Activated naive CD4-positive, alpha-beta T cell treated with anti-CD3 and anti-CD28 coated beads, Interleukin-2, amount 50 U/mL, for 72 hours (primary cell): ENCODE measurements at regions not wholly inside any gene's neighbourhood (a gene's known extent, or its start where the extent isn't known, plus 50 kb on each side); places are given as distances from the start of the nearest gene placed in this dataset.

Experiments
- ATAC-seq, 2 donors: fragments of 150-1000 bp; cut with Tn5 transposase; 2 replicates each; pipeline ENCODE4 v1.10.0; 2021; ENCODE audit warnings: mild to moderate bottlenecking in 2 of 2, moderate library complexity in 2 of 2
- DNase-seq, 2 donors: peaks; one replicate each; pipeline ENCODE4 v3.0.0; 2021 to 2022; ENCODE audit warnings: low spot score in 2 of 2
- H3K27ac Mint-ChIP-seq, 2 donors: one replicate each; pipeline ENCODE4 v1.8.0; 2022; ENCODE audit warnings: mild to moderate bottlenecking in 2 of 2, mixed read lengths in 2 of 2
- H3K36me3 Mint-ChIP-seq, 2 donors: one replicate each; pipeline ENCODE4 v1.8.0; 2022; ENCODE audit warnings: mixed read lengths in 2 of 2
- H3K9me3 Mint-ChIP-seq, 2 donors: one replicate each; pipeline ENCODE4 v1.8.0; 2022; ENCODE audit warnings: mixed read lengths in 2 of 2

DNA sequence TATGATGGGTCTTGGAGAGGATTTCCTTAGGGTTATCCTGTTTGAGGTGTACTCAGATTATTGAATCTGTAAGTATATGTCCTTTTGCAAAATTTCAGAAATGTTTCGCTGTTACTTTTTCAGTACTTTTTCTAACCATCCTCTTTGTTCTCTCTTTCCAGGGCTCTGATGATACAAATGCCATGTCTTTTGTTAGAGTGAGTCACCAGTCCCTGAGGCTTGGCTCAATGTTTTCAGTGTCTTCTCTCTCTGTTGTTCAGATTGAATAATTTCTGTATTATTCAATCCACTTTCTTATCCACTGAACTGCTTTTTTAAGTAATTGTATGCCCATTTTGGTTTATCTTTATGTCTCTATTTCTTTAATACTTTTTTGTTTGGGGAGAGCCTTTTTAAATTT is 449.4 kb downstream of the TNS3 start:
- H3K36me3 Mint-ChIP-seq = no peaks in the 10 kb centered on the region
- DNase-seq = no peak
- no peak overlapping the region for H3K27ac Mint-ChIP-seq
- no peak for ATAC-seq
- peaks cover 0 to 7% of the 10 kb centered on the region in 2 donors for H3K9me3 Mint-ChIP-seq

DNA sequence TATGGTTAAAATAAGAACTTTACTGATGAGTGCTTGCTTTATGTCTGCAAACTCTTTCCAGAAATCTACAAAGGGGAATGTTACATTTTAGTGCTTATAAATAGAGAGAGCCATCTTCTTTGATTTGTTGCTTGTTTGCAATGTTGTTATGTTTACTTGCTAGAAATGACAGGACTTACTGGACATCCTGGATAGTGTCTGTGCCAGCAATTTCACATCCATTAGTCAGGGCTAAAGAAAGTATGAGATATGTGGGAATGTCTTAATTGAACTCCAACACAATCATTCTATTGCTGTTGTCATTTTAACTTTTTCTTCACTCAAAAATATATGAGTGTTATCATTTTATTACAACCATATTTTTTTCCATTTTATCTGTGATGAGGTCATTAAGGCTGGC is 453.2 kb downstream of the TNS3 start:
- Mint-ChIP-seq H3K27ac (no peak overlapping the region), H3K36me3 (no peaks in the 10 kb centered on the region), H3K9me3 (peaks cover 0 to 7% of the 10 kb centered on the region in 2 donors)
- DNase-seq (no peak), ATAC-seq (no peak)

DNA sequence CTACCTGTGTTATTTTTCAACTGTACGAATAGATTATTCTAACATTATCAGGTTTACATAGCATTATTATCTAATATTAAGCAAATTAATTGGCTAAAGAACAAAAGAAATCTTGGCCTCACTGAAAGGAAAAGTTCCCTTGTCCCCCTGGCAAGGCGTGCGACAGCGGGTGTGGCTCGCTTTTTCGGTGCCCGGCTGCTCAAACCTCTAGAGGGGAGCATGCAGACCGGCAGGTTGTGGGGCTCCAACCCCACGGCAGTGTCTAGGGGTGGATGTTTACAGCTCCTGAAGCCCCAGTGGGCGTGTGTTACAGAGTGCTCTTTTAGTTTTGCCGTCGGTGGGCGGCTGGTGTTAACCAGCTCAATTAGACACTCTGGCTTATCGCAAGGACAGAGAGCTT is 456.4 kb downstream of the TNS3 start:
- Mint-ChIP-seq H3K36me3 (no peaks in the 10 kb centered on the region), H3K9me3 (peaks cover 0 to 3% of the 10 kb centered on the region in 2 donors), H3K27ac (no peak overlapping the region)
- DNase-seq (no peak), ATAC-seq (no peak)

DNA sequence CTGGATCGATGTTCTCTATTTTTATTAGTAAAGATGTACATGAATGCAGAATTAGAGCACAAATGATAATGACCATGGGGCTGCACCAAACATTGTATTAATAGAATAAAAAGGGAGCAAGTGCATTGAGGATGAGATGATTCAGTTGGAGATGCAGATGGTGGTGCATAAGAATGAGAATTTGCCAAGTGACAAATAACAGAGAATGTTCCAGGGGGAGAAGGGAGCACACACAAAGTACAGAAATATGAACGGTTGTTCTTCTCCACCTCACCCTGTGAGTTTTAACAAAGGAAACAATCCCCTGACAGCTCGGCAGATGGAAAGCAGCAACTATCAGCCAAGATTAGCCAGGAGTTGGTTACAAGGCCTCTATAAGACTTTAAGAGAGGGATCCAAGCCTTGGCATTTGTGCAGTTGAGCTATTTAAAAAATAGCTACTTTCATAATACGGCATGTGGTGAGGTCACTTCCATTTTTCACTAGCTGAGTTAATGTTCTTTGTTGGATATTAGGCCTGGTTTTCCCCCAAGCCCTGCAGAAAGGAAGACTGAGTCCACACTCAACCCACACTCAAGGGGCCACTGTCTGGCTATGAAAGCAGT is 462.5 kb downstream of the TNS3 start:
- no peaks in the 10 kb centered on the region for H3K9me3 Mint-ChIP-seq
- ATAC-seq (no peak), DNase-seq (no peak)
- no peak overlapping the region for H3K27ac Mint-ChIP-seq
- no peaks in the 10 kb centered on the region for H3K36me3 Mint-ChIP-seq

DNA sequence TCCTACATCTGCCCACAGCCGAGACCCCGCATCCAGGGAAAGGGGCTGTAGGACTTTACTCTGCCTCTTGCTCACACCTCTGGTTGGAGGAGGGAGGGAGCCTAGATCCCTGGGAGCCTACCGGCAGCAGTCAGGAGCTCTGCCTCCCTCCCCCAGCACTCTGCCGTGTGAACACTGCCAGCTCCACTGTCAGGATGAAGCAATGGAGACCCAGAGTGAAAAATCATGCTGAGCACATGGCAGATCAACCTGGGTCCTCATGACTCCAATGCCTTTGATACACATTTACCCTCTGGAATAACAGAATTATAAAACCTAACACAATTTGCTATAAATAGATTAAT is 477.7 kb downstream of the TNS3 start:
- peaks cover 0 to 4% of the 10 kb centered on the region in 2 donors for H3K9me3 Mint-ChIP-seq
- H3K36me3 Mint-ChIP-seq = no peaks in the 10 kb centered on the region
- ATAC-seq = no peak
- no peak overlapping the region for H3K27ac Mint-ChIP-seq
- no peak for DNase-seq

DNA sequence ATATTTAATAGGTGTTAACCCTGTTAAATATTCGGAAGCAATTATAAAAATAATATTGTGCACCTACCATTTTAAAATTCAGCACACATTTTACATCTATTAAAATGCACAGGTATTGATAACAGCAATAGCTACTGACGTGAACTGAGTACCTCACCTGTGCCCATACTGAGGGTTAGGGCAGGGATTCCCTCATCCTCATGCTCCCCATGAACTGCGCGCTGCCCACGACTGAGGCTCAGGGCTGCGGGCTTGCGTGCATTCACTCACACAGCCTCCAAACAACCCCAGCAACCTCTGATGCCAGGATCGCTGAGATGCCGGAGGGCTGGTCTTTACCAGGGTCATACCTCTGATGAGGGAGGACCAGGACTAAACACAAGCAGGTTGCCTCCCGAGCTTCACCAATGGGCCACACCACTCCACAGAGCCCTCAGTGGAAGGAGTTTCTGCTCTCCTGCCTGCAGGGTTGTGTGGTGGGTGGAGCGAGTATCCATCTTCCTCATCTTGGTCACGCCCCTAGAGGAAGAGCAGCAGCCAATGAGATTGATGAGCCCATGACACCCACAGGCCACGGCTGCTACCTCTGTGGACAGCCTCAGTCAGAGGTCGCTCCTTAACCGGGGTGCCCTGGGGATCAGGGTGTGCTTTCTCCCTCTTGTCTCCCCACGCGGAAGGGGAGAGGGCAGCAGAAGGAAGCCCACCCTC is 478.3 kb downstream of the TNS3 start:
- no peak for DNase-seq
- H3K27ac Mint-ChIP-seq = no peak overlapping the region
- no peak for ATAC-seq
- H3K9me3 Mint-ChIP-seq = peaks cover 0 to 4% of the 10 kb centered on the region in 2 donors
- H3K36me3 Mint-ChIP-seq = no peaks in the 10 kb centered on the region

DNA sequence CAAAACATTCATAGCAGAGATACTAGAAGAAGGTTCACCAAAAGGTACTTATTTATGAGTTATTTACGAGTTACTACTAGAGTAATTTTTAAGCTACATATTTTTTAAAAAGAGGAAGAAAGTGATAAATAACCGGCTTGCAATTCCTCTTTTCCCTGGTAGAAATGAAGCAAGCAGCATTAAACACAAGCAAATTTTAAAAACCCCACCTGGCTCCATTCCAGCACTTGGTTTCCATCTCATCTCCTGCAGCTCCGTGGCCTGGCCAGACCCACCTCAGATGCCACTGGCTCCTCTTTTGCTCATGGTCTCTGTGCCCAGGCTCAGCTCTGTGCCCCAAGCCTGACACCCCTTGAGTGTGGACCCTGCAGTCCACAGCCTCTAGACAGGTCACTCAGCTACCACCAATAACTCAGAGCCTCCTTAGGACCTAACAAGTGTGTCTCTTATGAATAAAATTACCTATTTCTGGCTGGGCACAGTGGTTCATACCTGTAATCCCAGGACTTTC is 479.5 kb downstream of the TNS3 start:
- ATAC-seq (no peak), DNase-seq (no peak)
- no peak overlapping the region for H3K27ac Mint-ChIP-seq
- H3K9me3 Mint-ChIP-seq = peaks cover 0 to 4% of the 10 kb centered on the region in 2 donors
- H3K36me3 Mint-ChIP-seq = no peaks in the 10 kb centered on the region

DNA sequence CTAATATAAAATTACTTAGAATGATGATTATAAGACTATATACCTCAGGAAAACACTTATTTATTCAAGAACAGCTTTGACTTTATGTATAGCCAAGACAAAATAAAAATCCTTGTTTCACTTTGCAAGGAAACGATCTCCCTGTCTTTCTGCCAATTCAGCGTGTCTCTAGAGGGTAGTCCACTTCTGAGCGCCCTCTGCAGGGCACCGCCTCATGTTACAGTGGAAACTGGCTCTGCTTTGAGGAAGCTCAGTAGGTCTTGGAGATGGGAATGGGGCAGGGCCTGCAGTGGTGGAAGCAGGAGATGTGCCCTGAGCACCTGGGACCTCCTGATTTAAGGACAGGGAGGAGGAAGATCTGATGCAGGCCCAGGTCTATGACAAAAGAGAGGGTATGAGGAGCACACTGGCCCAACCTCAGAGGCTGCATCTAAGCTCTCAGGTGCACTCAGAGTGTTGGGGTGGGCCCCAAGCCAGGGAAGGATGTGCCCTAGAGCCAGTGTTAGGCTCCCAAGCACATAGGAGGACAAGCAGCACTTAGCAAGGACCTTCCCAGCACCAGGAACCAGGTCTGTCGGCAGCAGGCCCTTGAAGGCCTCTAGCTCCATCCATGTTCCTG is 481.0 kb downstream of the TNS3 start:
- H3K9me3 Mint-ChIP-seq = peaks cover 0 to 4% of the 10 kb centered on the region in 2 donors
- DNase-seq = no peak
- no peak overlapping the region for H3K27ac Mint-ChIP-seq
- no peak for ATAC-seq
- no peaks in the 10 kb centered on the region for H3K36me3 Mint-ChIP-seq

DNA sequence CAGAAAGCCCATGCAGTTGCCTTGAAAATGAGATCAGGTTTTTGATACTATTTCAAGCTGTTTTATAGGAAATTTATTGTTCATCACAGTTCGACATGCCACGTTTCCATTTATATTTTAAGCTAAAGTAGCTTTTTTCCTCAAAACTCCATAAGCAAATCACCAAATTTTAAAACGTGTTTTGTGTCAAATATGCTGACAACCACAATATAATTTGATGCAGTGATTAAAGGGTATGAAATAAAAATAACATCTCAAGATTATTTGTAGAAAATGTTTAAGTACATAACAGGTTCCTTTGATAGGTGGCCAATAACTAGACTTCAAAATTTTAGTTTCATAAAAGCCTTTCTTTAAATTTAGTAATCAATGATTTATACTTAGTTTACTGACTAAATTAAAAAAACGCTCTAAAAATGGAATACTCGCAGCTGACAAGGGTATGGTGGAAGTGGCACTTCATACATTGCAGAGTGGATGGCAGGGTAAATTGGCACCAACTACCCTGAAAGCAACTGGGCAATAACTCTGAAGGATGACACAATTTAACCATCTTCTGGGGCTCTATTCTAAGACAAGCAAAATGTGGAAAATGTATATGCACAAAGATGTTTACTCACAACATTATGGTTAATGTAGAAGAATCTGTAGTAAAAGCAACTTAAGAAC is 481.6 kb downstream of the TNS3 start:
- Mint-ChIP-seq H3K27ac (no peak overlapping the region), H3K36me3 (no peaks in the 10 kb centered on the region), H3K9me3 (peaks cover 0 to 4% of the 10 kb centered on the region in 2 donors)
- DNase-seq (no peak), ATAC-seq (no peak)

DNA sequence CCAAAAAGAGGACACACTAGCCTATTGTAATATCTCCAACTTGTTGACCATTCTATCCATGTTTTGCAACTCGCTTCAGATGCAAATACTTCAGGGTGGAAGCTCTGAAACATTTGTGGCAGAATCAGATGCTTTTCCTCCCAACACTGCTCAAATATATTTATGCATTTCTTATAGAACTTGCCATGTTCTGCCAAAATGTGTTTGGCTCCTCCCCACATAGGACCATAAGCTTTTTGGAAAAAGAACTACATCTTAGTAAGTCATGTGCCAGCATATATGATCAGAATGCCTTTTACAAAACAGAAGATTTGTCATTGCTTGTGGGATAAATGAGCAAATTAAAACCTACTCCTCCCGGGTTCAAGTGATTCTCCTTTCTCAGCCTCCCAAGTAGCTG is 484.5 kb downstream of the TNS3 start:
- no peak for DNase-seq
- no peak for ATAC-seq
- H3K27ac Mint-ChIP-seq = no peak overlapping the region

DNA sequence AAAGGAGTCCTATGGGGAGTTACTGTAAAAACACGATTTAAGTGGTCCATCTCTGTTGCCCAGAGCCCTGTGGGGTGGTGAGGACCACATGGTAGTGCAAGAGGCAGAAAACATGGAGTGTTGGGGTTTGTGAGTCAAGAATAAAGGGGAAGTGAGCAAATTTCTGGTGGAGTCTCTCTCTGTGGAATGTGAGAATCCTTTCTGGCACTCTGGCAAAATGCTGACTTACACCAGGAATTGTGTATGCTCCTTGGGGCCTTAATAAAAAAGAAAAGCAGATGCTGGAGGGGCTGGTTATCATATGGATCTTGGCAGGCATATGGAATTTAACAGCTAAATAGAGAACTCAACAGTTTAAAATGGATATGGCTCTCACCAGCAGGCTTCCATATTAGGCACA is 486.0 kb downstream of the TNS3 start:
- Mint-ChIP-seq H3K36me3 (no peaks in the 10 kb centered on the region), H3K27ac (no peak overlapping the region), H3K9me3 (no peaks in the 10 kb centered on the region)
- DNase-seq = no peak
- ATAC-seq = no peak

More for the DNA sequence above, 484.5 kb downstream of the TNS3 start:
- H3K36me3 Mint-ChIP-seq = no peaks in the 10 kb centered on the region
- H3K9me3 Mint-ChIP-seq = peaks cover 0 to 4% of the 10 kb centered on the region in 2 donors

DNA sequence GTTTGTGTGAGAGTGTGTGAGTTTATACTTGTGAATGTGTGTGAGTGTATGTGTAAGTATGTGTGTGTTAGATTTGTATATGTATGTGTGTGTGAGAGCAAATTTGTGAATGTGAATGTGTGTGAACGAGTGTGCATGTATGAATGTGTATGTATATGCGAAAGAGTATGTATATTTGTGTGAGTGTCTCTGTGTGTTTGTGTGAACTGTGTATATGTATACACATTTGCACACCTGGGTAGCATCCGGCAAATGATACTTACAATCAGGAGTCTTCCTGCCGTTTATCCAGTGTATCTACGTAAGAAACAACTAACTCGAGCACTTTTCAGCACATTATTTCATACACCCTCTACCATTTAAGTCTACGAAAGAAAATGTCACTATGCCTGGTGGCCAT is 487.4 kb downstream of the TNS3 start:
- Mint-ChIP-seq H3K36me3 (no peaks in the 10 kb centered on the region), H3K9me3 (no peaks in the 10 kb centered on the region), H3K27ac (no peak overlapping the region)
- no peak for ATAC-seq
- no peak for DNase-seq

DNA sequence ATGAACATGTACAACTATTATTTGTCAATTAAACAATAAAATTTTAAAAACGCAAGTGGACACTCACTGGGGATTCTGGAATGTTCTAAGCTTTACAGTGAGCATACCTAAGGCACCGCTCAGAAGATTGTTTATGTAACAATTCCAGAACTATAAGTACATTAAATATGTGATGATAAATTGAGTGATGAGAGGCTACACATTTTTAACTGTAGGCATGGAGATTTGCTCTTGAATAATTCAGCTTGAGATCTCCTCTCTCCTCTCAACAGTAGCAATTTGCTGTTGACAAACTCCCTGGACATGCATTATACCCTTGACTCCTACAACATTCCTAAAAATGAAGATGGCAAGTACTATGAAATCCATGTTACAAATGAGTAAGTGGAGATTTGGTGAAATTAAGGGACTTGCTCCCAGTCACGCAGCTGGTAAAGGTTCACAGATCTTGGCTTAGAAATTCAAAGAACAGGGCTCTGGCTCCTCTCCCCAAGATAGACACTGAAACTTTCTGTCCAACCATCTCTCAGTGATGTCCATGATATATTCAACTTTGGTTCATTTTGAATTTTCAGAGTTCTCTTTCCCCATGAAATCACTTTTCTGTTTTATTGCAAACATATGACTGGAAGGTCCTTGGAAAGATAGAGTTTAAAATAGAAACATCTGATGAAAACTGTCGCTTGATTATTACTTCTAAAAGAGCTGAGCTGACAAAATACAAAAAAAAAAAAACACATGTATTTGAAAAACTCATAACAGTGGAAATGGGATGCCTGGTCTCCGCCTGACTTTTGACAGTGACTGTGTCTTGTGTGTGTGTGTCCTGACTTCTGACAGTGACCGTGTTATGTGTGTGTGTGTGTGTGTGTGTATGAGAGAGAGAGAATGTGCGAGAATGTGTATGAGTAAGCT is 488.3 kb downstream of the TNS3 start:
- no peaks in the 10 kb centered on the region for H3K36me3 Mint-ChIP-seq

DNA sequence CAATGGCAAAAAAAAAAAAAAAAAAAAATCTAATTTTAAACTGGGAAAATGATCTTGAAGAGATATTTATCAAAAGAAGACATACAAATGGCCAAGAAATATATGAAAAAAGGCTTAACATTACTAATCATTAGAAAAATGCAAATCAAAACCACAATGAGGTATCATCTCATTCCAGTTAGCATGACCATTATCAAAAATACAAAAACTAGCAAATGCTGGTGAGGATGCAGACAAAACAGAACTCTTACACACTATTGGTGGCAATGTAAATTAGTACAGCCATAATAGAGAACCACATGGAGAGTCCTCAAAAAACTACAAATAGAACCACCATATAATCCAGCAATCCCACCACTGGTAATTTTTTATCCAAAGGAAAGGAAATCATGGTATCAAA is 489.6 kb downstream of the TNS3 start:
- ATAC-seq = no peak
- Mint-ChIP-seq H3K27ac (no peak overlapping the region), H3K36me3 (no peaks in the 10 kb centered on the region), H3K9me3 (no peaks in the 10 kb centered on the region)
- no peak for DNase-seq

More for the DNA sequence above, 488.3 kb downstream of the TNS3 start:
- ATAC-seq (no peak), DNase-seq (no peak)
- H3K9me3 Mint-ChIP-seq = no peaks in the 10 kb centered on the region
- H3K27ac Mint-ChIP-seq = no peak overlapping the region

DNA sequence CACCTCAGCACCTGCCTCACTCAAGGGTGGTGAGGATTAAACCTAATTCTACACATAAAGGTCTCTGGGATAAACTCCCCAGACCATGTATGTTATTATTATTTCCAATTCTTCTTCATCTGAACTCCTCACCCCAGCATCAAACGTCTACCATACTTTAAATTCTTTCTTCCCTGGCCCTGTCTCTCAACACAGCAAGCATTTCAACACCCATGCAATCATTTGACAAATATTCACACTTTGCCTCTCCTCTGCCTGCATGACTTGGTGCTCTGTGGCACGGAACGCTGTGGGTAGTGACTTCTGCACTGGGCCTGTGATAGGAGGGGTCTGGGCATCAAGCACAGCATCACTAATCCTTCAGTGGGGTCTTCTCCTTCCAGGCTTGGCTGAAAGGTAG is 490.8 kb downstream of the TNS3 start:
- ATAC-seq (no peak), DNase-seq (no peak)
- Mint-ChIP-seq H3K36me3 (no peaks in the 10 kb centered on the region), H3K9me3 (no peaks in the 10 kb centered on the region), H3K27ac (no peak overlapping the region)

DNA sequence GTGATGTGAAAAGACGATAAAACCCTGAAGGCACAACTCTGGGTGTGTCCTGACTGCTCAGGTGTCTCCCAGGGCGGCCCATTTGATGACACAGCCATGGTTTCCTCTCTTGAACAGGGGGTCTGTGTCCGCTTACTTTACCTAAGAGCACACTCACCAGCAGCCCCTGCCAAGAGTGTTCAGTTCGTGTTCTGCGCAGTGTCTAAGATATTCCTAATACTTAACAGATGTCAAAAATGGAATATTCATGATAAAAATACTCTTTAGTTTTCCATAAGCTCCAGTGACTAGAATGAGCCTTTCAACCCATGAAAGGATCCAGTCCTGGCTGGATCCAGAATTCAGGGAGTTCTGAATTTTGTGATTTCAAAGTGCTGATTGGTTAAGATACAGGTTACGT is 492.4 kb downstream of the TNS3 start:
- no peak for DNase-seq

More for the DNA sequence above, 492.4 kb downstream of the TNS3 start:
- ATAC-seq = no peak
- H3K9me3 Mint-ChIP-seq = no peaks in the 10 kb centered on the region
- H3K27ac Mint-ChIP-seq = no peak overlapping the region
- H3K36me3 Mint-ChIP-seq = no peaks in the 10 kb centered on the region
